GM18511 (cell line): ENCODE measurements at regions not wholly inside any gene's neighbourhood (a gene's known extent, or its start where the extent isn't known, plus 50 kb on each side); places are given as distances from the start of the nearest gene placed in this dataset.

Experiments used
- ATAC-seq: cut with Tn5 transposase; IDR thresholded peaks from one replicate; pipeline ENCODE4 v1.9.1; 2021; ENCODE audit warnings: mild to moderate bottlenecking, moderate library complexity; ENCODE audit not compliant: unreplicated experiment

GRCh38 chr11:95556342-95557163 is 233.0 kb downstream of the FAM76B start:
- ATAC-seq: peak; percentile 83

DNA sequence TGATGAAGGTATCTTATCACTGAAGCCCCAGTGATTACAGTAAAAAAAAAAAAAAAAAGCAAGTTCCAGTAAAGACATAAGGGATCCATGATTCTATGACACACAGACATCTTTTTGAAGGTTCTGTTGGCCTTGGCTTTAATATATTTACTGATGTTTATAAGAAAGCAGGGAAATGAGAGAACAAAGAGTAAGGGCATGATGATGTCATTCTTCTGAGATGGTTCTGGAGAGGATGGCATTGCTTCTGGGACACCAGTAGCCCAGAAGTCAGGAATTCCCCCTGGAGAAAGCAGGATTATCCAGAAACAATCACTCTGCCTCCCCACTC is 233.6 kb downstream of the FAM76B start:
- ATAC-seq: no peak

GRCh38 chr11:95554911-95555310 is 234.7 kb downstream of the FAM76B start:
- ATAC-seq: no peak

DNA sequence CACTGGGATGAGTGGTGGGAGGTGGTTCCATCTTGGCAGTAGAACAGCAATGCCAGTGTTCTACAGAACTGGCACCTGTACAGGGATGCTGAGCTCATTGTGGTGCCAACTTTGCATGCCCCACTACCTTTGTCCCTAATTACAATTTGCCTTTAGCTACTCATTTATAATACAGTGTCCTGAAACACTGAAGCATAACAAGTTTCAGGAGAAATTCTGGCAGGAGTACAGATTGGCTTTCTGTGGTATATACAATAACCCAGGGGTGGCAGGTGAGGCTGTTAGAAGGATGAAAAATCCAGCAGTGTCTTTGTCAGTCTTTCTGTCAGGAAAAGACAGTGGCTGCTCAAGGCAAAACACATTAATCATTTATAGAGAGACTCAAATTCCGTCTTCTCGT is 240.3 kb downstream of the FAM76B start:
- no peak for ATAC-seq

DNA sequence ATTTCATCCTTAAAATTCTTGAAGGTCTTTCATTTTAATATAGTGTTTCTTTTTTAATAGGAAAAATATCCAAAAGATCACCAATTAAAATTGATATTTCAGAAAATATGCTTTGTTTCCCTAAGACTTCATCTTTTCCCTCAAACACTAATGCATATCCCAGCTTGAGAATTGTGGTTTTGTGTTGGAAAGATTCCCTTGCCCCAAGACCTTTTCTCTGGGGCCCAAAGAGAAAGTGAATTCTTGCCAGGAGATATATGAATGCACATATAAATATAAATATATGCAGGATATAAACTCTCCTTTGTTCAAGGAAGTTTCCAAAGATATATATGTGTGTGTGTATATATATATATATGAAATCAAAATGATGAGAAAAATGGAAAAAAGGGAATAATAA is 241.2 kb downstream of the FAM76B start:
- no peak for ATAC-seq

GRCh38 chr11:95547976-95548375 is 241.6 kb downstream of the FAM76B start:
- ATAC-seq: no peak

DNA sequence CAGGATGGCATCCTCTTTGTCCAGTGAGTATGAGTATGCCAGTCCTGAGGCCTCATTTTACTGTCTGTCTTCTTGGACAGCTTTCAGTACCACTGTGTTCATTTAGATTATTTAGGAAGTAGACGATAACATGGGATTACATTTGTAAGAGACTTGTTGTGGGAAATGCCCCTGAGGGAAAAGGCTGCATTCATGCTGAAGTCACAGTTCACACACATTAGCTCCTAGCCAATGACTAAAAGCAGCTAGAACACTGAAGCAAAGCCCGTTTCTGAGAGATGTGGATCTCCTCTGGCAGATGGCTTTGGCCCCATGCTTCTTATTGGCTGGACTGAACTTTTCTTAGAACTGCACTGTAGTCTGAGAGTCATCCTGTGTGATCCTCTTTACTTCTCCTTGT is 242.4 kb downstream of the FAM76B start:
- no peak for ATAC-seq

GRCh38 chr11:95545116-95545875 is 244.3 kb downstream of the FAM76B start:
- ATAC-seq: no peak

- no peak for ATAC-seq
Measured at GRCh38 chr11:95544095-95544856, 245.3 kb downstream of the FAM76B start.

GRCh38 chr11:95542868-95543551 is 246.6 kb downstream of the FAM76B start:
- no peak for ATAC-seq

DNA sequence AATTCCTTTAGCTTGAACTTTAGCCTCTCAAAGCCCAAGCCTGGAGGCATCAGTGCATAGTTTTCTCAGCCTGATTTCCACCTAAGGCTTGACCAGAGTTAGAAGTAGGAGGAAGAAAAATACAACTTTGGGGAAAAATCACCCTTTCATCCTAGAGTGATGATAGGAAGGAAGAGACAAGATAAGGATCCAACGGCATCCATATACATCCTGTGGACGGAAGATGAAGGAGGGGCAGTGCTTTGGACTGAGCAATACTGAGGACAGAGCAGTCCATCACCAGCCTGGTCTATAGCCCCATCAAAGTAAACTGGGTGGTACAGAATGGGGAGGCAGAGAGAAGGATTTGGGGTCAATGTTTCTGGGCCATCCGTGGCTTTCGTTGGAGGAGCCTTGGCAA is 247.9 kb downstream of the FAM76B start:
- ATAC-seq: no peak

GRCh38 chr11:95536047-95536690 is 253.4 kb downstream of the FAM76B start:
- no peak for ATAC-seq

- no peak for ATAC-seq
Measured at GRCh38 chr11:95534809-95535208, 254.8 kb downstream of the FAM76B start.

DNA sequence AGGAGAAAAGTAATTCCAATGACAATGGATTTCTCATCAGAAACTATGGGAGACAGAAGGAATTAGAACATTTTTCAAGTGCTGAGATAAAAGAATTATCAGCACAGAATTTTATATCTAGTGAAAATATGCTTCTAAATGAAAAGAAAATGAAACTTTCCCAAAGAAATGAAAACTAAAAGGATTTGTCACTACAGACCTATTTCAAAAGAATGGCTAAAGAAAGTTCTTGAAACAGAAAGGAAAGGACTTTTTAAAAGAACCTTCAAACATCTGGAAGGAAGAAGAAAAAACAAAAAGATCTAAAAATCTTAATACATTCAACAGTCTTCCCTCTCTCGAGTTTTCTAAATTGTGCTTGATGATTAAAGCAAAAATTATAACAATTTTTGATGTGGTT is 255.4 kb downstream of the FAM76B start:
- no peak for ATAC-seq

- ATAC-seq: no peak
Measured at GRCh38 chr11:95531116-95531515, 258.5 kb downstream of the FAM76B start.

- no peak for ATAC-seq
Measured at GRCh38 chr11:95524314-95525036, 265.1 kb downstream of the FAM76B start.

GRCh38 chr11:95522874-95523273 is 266.7 kb downstream of the FAM76B start:
- ATAC-seq: no peak

DNA sequence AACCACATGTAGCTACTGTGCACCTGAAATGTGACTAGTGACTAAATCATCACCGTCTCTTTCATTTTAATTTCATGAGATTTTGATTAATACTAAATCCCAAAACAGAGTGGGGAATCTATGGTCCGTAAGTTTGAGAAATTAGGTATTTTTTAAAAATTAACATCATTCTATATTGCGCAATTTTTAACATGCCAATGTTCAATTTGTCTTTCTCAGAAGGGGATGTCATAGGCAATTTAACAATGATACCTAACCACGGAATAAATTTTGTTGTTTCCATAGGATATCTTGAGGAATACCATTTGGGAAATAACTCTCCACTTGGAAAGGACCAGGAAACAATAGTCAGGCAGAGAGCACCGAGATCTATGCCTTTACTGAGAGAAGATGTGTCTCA is 267.7 kb downstream of the FAM76B start:
- no peak for ATAC-seq

- ATAC-seq: no peak
Measured at GRCh38 chr11:95521133-95521542, 268.4 kb downstream of the FAM76B start.
